ENCODE measurements at regions not wholly inside any gene's neighbourhood (a gene's known extent, or its start where the extent isn't known, plus 50 kb on each side); places are given as distances from the start of the nearest gene placed in this dataset.

DNA sequence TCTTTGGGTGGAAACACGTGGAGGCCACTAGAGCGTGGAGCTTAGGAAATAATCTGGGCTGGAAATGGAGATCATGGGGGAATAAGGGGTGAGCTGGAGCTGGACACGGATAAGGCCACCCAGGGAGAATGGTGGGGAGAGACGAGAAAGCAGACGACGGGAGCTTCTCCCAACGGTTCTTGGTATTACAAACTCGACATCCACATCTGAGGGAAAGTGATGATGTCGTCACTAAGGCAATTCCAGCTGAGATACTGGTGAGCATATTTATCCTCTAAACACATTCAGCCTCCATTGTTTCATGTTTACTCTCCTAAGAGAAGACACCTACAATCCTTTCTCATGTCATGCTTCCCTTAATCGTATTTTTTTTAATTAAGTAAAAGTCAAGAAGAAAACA, 50.2 kb upstream of the SNX9 start:
- DNase-seq (ENCODE audit: low spot score) = no peak
